Keratinocyte (primary cell): ENCODE measurements at regions not wholly inside any gene's neighbourhood (a gene's known extent, or its start where the extent isn't known, plus 50 kb on each side); places are given as distances from the start of the nearest gene placed in this dataset.

Experiments used
- CTCF ChIP-seq, 3 experiments: IDR thresholded peaks in 1 of 3; conservative IDR thresholded peaks in 1 of 3; optimal IDR thresholded peaks in 1 of 3; 2 replicates in 2 of 3; 3 replicates in 1 of 3; pipeline versions ENCODE3 to v1.5.1; 2011; ENCODE audit warnings: low read length in 3 of 3, mild to moderate bottlenecking in 3 of 3, moderate library complexity in 2 of 3, control low read depth in 1 of 3, inconsistent platforms in 1 of 3; ENCODE audit not compliant: insufficient read depth in 2 of 3; ENCODE audit errors: extremely low read depth in 1 of 3
- EZH2 ChIP-seq: IDR thresholded peaks from one replicate; pipeline ENCODE4 v1.6.1; 2012; ENCODE audit warnings: inconsistent platforms, mild to moderate bottlenecking, low read length, moderate library complexity

GRCh38 chr18:67586101-67586500 is 69.6 kb upstream of the DSEL start:
- TF ChIP-seq CTCF (optimal IDR thresholded peaks at IDR 0.05 in 1 of 3, IDR thresholded peaks at IDR 0.05 in 1 of 3, conservative IDR thresholded peaks at IDR 0.05 in 1 of 3; ENCODE audit: extremely low read depth in 1 of 3, insufficient read depth in 2 of 3, low read length in 3 of 3) (no peak), EZH2 (no peak)
